ENCODE measurements at regions not wholly inside any gene's neighbourhood (a gene's known extent, or its start where the extent isn't known, plus 50 kb on each side); places are given as distances from the start of the nearest gene placed in this dataset.

DNA sequence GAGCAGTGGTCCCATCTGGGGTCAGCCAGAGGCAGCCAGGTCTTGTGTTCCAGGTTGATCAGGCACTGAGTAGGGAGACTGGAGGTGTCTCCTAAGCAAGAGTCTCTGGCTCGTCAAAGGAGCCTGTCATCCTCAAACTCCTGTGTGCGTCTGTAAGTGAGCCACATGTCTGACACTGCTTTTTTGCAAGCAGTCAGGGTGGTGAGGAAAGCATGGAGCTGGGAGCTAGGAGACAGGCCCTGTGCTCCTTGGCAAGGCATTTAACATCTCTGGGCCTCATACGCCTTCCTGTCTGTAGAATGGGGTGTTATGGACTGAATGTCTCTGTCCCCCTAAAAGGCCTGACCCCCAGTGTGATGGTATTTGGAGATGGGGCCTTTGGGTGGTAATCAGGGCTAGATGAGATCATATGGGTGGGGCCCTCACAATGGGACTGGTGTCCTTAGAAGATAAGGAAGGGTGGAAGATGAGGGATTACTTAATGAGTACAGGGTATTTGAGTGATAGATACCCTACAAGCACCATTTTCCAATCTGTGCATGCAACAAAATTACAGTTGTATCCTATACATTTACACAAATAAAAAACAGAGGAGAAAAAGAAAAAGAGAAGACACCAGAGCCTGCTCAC lies 53.0 kb downstream of the ARL6IP4 start:
- Mint-ChIP-seq H3K4me3 (no peak overlapping the region), H3K36me3 (ENCODE audit: low read depth) (no peaks in the 10 kb centered on the region), H3K9me3 (no peaks in the 10 kb centered on the region), H3K27ac (no peak overlapping the region), H3K4me1 (ENCODE audit: low read depth) (peaks cover 8% of the 10 kb centered on the region), H3K27me3 (ENCODE audit: insufficient read depth) (peaks cover 38% of the 10 kb centered on the region)
- DNase-seq = no peak
- TF ChIP-seq, protein P1, sequence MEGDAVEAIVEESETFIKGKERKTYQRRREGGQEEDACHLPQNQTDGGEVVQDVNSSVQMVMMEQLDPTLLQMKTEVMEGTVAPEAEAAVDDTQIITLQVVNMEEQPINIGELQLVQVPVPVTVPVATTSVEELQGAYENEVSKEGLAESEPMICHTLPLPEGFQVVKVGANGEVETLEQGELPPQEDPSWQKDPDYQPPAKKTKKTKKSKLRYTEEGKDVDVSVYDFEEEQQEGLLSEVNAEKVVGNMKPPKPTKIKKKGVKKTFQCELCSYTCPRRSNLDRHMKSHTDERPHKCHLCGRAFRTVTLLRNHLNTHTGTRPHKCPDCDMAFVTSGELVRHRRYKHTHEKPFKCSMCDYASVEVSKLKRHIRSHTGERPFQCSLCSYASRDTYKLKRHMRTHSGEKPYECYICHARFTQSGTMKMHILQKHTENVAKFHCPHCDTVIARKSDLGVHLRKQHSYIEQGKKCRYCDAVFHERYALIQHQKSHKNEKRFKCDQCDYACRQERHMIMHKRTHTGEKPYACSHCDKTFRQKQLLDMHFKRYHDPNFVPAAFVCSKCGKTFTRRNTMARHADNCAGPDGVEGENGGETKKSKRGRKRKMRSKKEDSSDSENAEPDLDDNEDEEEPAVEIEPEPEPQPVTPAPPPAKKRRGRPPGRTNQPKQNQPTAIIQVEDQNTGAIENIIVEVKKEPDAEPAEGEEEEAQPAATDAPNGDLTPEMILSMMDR (IDR thresholded peaks at IDR 0.05) = no peak

DNA sequence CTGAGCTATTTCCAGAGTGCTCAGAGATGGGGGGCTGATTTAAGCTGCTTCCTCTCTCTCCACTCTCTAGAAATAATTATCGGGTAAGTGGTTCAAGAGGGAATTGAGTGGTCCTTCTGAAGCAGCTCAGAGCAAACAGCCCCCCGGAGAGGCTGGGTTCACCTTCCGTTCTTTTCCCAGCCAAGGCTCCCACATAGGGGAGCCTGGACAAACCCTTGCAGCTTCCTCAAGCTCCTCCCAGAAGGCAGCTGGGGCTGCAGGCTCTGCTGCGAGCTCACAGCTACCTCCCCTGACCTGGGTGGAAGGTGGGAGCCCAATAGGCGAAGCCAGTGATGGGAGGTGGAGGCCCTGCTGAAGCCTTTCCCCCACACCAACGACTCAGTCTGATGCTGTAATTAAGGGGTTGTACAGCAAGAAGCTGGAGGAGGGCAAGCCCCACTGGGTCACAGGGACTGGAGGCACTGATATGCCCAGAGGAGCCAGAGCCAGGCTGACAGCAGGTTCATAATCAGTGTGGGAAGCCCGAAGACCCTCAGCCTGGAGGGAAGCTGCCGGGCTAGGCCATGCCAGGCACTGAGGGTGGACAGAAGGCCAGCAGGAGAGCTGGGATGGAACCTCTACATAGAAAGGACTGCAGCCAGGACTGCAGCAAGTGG lies 52.4 kb downstream of the ARL6IP4 start:
- no peak overlapping the region for H3K27ac Mint-ChIP-seq
- H3K9me3 Mint-ChIP-seq = no peaks in the 10 kb centered on the region
- peaks cover 38% of the 10 kb centered on the region for H3K27me3 Mint-ChIP-seq (ENCODE audit: insufficient read depth)
- H3K4me3 Mint-ChIP-seq = no peak overlapping the region
- no peaks in the 10 kb centered on the region for H3K36me3 Mint-ChIP-seq (ENCODE audit: low read depth)
- DNase-seq = no peak
- H3K4me1 Mint-ChIP-seq (ENCODE audit: low read depth) = peaks cover 8% of the 10 kb centered on the region
- TF ChIP-seq, protein P1 (IDR thresholded peaks at IDR 0.05) = no peak
